ENCODE measurements at regions not wholly inside any gene's neighbourhood (a gene's known extent, or its start where the extent isn't known, plus 50 kb on each side); places are given as distances from the start of the nearest gene placed in this dataset.

GRCh38 chr2:235238537-235238936 is 255.3 kb upstream of the AGAP1 start:
- TF ChIP-seq, protein P1, sequence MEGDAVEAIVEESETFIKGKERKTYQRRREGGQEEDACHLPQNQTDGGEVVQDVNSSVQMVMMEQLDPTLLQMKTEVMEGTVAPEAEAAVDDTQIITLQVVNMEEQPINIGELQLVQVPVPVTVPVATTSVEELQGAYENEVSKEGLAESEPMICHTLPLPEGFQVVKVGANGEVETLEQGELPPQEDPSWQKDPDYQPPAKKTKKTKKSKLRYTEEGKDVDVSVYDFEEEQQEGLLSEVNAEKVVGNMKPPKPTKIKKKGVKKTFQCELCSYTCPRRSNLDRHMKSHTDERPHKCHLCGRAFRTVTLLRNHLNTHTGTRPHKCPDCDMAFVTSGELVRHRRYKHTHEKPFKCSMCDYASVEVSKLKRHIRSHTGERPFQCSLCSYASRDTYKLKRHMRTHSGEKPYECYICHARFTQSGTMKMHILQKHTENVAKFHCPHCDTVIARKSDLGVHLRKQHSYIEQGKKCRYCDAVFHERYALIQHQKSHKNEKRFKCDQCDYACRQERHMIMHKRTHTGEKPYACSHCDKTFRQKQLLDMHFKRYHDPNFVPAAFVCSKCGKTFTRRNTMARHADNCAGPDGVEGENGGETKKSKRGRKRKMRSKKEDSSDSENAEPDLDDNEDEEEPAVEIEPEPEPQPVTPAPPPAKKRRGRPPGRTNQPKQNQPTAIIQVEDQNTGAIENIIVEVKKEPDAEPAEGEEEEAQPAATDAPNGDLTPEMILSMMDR (conservative IDR thresholded peaks at IDR 0.05; ENCODE audit: low read depth in 2 of 2) = no peak
- TF ChIP-seq EZH2 (IDR thresholded peaks at IDR 0.05; ENCODE audit: low read depth, unreplicated experiment) (no peak), CREB1 (CRISPR knock-in tag; IDR thresholded peaks at IDR 0.05; ENCODE audit: low read depth) (no peak), NANOG (IDR thresholded peaks at IDR 0.05; ENCODE audit: borderline replicate concordance) (no peak), POLR2AphosphoS5 (IDR thresholded peaks at IDR 0.05; ENCODE audit: low read depth) (no peak), EZH2phosphoT487 (IDR thresholded peaks at IDR 0.05; ENCODE audit: unreplicated experiment) (no peak), ZNF114 (CRISPR knock-in tag; IDR thresholded peaks at IDR 0.05) (no peak), ZNF331 (CRISPR knock-in tag; IDR thresholded peaks at IDR 0.05; ENCODE audit: low read depth) (no peak), JUNB (IDR thresholded peaks at IDR 0.05; ENCODE audit: unreplicated experiment) (no peak), ZNF462 (CRISPR knock-in tag; IDR thresholded peaks at IDR 0.05) (no peak)
- TF ChIP-seq, protein P2, sequence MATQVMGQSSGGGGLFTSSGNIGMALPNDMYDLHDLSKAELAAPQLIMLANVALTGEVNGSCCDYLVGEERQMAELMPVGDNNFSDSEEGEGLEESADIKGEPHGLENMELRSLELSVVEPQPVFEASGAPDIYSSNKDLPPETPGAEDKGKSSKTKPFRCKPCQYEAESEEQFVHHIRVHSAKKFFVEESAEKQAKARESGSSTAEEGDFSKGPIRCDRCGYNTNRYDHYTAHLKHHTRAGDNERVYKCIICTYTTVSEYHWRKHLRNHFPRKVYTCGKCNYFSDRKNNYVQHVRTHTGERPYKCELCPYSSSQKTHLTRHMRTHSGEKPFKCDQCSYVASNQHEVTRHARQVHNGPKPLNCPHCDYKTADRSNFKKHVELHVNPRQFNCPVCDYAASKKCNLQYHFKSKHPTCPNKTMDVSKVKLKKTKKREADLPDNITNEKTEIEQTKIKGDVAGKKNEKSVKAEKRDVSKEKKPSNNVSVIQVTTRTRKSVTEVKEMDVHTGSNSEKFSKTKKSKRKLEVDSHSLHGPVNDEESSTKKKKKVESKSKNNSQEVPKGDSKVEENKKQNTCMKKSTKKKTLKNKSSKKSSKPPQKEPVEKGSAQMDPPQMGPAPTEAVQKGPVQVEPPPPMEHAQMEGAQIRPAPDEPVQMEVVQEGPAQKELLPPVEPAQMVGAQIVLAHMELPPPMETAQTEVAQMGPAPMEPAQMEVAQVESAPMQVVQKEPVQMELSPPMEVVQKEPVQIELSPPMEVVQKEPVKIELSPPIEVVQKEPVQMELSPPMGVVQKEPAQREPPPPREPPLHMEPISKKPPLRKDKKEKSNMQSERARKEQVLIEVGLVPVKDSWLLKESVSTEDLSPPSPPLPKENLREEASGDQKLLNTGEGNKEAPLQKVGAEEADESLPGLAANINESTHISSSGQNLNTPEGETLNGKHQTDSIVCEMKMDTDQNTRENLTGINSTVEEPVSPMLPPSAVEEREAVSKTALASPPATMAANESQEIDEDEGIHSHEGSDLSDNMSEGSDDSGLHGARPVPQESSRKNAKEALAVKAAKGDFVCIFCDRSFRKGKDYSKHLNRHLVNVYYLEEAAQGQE (IDR thresholded peaks at IDR 0.05; ENCODE audit: unreplicated experiment) = no peak
- TF ChIP-seq, protein P3, sequence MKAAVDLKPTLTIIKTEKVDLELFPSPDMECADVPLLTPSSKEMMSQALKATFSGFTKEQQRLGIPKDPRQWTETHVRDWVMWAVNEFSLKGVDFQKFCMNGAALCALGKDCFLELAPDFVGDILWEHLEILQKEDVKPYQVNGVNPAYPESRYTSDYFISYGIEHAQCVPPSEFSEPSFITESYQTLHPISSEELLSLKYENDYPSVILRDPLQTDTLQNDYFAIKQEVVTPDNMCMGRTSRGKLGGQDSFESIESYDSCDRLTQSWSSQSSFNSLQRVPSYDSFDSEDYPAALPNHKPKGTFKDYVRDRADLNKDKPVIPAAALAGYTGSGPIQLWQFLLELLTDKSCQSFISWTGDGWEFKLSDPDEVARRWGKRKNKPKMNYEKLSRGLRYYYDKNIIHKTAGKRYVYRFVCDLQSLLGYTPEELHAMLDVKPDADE (IDR thresholded peaks at IDR 0.05) = no peak

All from GM23338 (cell line).